Vagina (tissue), 2 donors: ENCODE measurements at regions not wholly inside any gene's neighbourhood (a gene's known extent, or its start where the extent isn't known, plus 50 kb on each side); places are given as distances from the start of the nearest gene placed in this dataset.

Experiments
- POLR2A ChIP-seq, 2 donors: fragments of 450-650 bp; IDR thresholded peaks; one replicate each; pipeline ENCODE4 v1.6.1; 2017; ENCODE audit warnings: antibody characterized with exemption in 2 of 2, mild to moderate bottlenecking in 2 of 2, moderate library complexity in 2 of 2
- POLR2AphosphoS5 ChIP-seq, 2 donors: sonication (generic); formaldehyde crosslinking; IDR thresholded peaks; one replicate each; pipeline ENCODE4 v1.9.0; 2017; ENCODE audit warnings: antibody characterized with exemption in 2 of 2, mild to moderate bottlenecking in 2 of 2, low read depth in 1 of 2; ENCODE audit not compliant: insufficient read depth in 1 of 2
- TF ChIP-seq, protein P1 (sequence below), 3 experiments: fragments of 450-650 bp in 2 of 3; fragments of 200-600 bp in 1 of 3; sonication (generic) in 1 of 3; IDR thresholded peaks; one replicate each; pipeline ENCODE4 v1.5.1; 2017 to 2019; ENCODE audit warnings: antibody characterized with exemption in 3 of 3, mild to moderate bottlenecking in 2 of 3, moderate library complexity in 2 of 3

DNA sequence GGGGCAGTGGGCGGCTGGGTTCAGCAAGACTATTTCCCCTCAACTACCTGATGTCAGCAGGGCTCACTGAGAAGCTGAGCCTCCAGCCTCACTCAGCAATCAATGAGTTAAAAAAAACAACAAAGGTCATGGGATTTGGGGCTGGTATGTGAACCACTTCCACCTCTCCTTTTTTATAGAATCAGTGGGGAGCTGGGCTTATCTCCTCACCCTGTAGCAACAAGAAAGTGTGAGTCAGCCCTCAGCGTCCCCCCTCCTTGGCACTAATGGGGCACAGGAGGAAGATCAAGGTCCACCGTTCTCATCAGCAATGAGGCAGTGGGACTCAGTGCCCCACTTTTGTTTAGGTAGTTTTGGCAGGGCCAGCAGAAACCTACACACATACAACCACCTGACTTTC is 823.5 kb upstream of the POM121L12 start:
- TF ChIP-seq, protein P1, sequence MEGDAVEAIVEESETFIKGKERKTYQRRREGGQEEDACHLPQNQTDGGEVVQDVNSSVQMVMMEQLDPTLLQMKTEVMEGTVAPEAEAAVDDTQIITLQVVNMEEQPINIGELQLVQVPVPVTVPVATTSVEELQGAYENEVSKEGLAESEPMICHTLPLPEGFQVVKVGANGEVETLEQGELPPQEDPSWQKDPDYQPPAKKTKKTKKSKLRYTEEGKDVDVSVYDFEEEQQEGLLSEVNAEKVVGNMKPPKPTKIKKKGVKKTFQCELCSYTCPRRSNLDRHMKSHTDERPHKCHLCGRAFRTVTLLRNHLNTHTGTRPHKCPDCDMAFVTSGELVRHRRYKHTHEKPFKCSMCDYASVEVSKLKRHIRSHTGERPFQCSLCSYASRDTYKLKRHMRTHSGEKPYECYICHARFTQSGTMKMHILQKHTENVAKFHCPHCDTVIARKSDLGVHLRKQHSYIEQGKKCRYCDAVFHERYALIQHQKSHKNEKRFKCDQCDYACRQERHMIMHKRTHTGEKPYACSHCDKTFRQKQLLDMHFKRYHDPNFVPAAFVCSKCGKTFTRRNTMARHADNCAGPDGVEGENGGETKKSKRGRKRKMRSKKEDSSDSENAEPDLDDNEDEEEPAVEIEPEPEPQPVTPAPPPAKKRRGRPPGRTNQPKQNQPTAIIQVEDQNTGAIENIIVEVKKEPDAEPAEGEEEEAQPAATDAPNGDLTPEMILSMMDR (IDR thresholded peaks at IDR 0.05) = no peak
- TF ChIP-seq POLR2A (IDR thresholded peaks at IDR 0.05) = no peak
- TF ChIP-seq POLR2AphosphoS5 (IDR thresholded peaks at IDR 0.05; ENCODE audit: insufficient read depth in 1 of 2, low read depth in 1 of 2) = no peak
